Right lobe of liver (tissue), 6 donors: ENCODE measurements at regions not wholly inside any gene's neighbourhood (a gene's known extent, or its start where the extent isn't known, plus 50 kb on each side); places are given as distances from the start of the nearest gene placed in this dataset.

Experiments
- ATAC-seq, 4 donors: fragments of 200-7000 bp; cut with Tn5 transposase; one replicate each; pipeline ENCODE4 v1.9.1; 2020; ENCODE audit warnings: mild to moderate bottlenecking in 4 of 4, moderate library complexity in 4 of 4
- DNase-seq, 3 donors: peaks; one replicate each; pipeline ENCODE4 v3.0.0-alpha.2; 2020
- H3K27ac ChIP-seq, 3 donors: fragments of 200-600 bp; one replicate each; pipeline ENCODE4 v1.8.0; 2022
- H3K27me3 ChIP-seq, 2 donors: fragments of 200-600 bp; one replicate each; pipeline ENCODE4 v1.8.0; 2022
- H3K36me3 ChIP-seq, 4 donors: fragments of 200-600 bp; sonication (generic) in 1 of 4; one replicate each; pipeline versions ENCODE4 v1.5.1 to v1.8.0; 2017 to 2022; ENCODE audit warnings: control low read depth in 1 of 4
- H3K4me1 ChIP-seq, 4 donors: fragments of 200-600 bp; sonication (generic) in 1 of 4; one replicate each; pipeline versions ENCODE4 v1.5.1 to v1.8.0; 2017 to 2022; ENCODE audit warnings: control low read depth in 1 of 4
- H3K4me3 ChIP-seq, 3 donors: fragments of 200-600 bp; one replicate each; pipeline ENCODE4 v1.8.0; 2022
- H3K9me3 ChIP-seq, 4 donors: fragments of 200-600 bp; sonication (generic) in 1 of 4; one replicate each; pipeline versions ENCODE4 v1.5.1 to v1.8.0; 2017 to 2022; ENCODE audit warnings: control low read depth in 1 of 4
- POLR2A ChIP-seq: fragments of 450-650 bp; IDR thresholded peaks from one replicate; pipeline ENCODE4 v1.6.1; 2017; ENCODE audit warnings: antibody characterized with exemption, mild to moderate bottlenecking
- WGBS: methylation state at CpG from one replicate; pipeline ENCODE4 v1.1.6; 2018; ENCODE audit warnings: low coverage, low lambda C conversion rate; ENCODE audit not compliant: insufficient coverage; ENCODE audit errors: missing lambda C conversion rate; 5-methylcytosine and 5-hydroxymethylcytosine counted together
- intact Hi-C, 2 donors: fragments of 100-400 bp; cut with DNase I; formaldehyde crosslinking; loops; one replicate each; pipeline versions ENCODE4 v1.11.2 to v1.14.1; 2022
- TF ChIP-seq, protein P1 (sequence below), 4 donors: fragments of 200-600 bp in 3 of 4; fragments of 450-650 bp in 1 of 4; IDR thresholded peaks; one replicate each; pipeline versions ENCODE4 v1.5.1 to v1.8.0; 2016 to 2022; ENCODE audit warnings: antibody characterized with exemption in 4 of 4, mild to moderate bottlenecking in 2 of 4
- donor health status: DM: no; HTN: yes; CAD: no.
- donor health status: DM: no; HTN: no; CAD: no.
- donor health status: DM: no; HTN: no; CAD: no.
- donor health status: DM: no; HTN: yes; CAD: no.
- donor health status: DM: no; HTN: yes; CAD: no.

DNA sequence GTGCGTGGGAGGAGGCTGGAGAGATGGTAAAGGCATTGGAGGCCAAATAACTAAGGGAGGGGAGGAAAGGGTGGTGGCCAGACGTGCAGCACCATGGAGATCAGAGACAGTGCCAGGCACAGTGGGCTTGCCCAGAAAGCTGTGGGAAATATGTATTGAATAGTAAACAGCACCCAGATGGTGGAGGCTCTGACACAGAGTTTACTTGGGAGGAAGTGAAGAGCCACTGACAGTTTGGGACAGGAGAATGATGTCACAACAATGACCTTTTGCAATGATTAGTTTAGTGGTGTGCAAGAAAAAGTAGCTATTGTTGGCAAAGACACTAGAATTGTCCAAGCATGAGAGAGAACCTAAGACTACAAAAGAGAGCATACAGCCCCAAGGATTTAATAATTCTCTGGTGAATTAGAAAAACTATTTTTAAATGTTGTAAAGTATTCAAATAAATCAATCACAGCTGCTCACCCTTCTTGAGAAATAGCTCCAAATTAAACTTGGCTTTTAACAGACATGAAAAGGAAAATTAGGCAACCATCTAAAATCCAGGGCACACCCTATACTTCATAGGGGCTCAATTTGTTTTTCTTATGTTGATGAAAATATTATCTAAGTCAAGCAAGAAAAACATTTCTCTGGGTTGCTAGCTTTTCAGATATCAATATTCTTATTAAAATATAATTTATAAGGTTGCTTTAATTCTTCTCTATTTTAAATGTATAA, 458.7 kb upstream of the HNRNPA3 start:
- Histone ChIP-seq H3K9me3 (no peaks in the 10 kb centered on the region), H3K27ac (no peak overlapping the region), H3K4me3 (no peak overlapping the region), H3K36me3 (no peaks in the 10 kb centered on the region), H3K4me1 (no peaks in the 10 kb centered on the region), H3K27me3 (peaks cover 0 to 4% of the 10 kb centered on the region in 2 donors)
- DNase-seq (no peak), ATAC-seq (no peak)
- 60% methylated on average over 2 of the region's 2 CpGs for WGBS
- intact Hi-C loops: no loop called here
- TF ChIP-seq, protein P1, sequence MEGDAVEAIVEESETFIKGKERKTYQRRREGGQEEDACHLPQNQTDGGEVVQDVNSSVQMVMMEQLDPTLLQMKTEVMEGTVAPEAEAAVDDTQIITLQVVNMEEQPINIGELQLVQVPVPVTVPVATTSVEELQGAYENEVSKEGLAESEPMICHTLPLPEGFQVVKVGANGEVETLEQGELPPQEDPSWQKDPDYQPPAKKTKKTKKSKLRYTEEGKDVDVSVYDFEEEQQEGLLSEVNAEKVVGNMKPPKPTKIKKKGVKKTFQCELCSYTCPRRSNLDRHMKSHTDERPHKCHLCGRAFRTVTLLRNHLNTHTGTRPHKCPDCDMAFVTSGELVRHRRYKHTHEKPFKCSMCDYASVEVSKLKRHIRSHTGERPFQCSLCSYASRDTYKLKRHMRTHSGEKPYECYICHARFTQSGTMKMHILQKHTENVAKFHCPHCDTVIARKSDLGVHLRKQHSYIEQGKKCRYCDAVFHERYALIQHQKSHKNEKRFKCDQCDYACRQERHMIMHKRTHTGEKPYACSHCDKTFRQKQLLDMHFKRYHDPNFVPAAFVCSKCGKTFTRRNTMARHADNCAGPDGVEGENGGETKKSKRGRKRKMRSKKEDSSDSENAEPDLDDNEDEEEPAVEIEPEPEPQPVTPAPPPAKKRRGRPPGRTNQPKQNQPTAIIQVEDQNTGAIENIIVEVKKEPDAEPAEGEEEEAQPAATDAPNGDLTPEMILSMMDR (IDR thresholded peaks at IDR 0.05): no peak
- no peak for TF ChIP-seq POLR2A

- intact Hi-C loops: no loop called here
- no peak for ATAC-seq
- WGBS: 58% methylated on average over 4 of the region's 4 CpGs
- H3K27ac ChIP-seq: no peak overlapping the region
- H3K36me3 ChIP-seq: no peaks in the 10 kb centered on the region
- H3K4me3 ChIP-seq: no peak overlapping the region
- peaks cover 0 to 4% of the 10 kb centered on the region in 2 donors for H3K27me3 ChIP-seq
- no peaks in the 10 kb centered on the region for H3K9me3 ChIP-seq
- TF ChIP-seq, protein P1 (IDR thresholded peaks at IDR 0.05): no peak
- no peak for TF ChIP-seq POLR2A
- DNase-seq: no peak
- H3K4me1 ChIP-seq: no peaks in the 10 kb centered on the region
These were observed 457.0 kb upstream of the HNRNPA3 start for GRCh38 chr2:176755537-176756135.

GRCh38 chr2:176758426-176758825, 454.2 kb upstream of the HNRNPA3 start:
- peaks cover 0 to 4% of the 10 kb centered on the region in 2 donors for H3K27me3 ChIP-seq
- intact Hi-C loops: no loop called here
- H3K4me1 ChIP-seq: no peaks in the 10 kb centered on the region
- no peak for TF ChIP-seq POLR2A
- TF ChIP-seq, protein P1 (IDR thresholded peaks at IDR 0.05): no peak
- H3K4me3 ChIP-seq: no peak overlapping the region
- H3K27ac ChIP-seq: no peak overlapping the region
- no peak for ATAC-seq
- no peak for DNase-seq
- H3K36me3 ChIP-seq: no peaks in the 10 kb centered on the region
- 47% methylated on average over 3 of the region's 3 CpGs for WGBS
- H3K9me3 ChIP-seq: no peaks in the 10 kb centered on the region

DNA sequence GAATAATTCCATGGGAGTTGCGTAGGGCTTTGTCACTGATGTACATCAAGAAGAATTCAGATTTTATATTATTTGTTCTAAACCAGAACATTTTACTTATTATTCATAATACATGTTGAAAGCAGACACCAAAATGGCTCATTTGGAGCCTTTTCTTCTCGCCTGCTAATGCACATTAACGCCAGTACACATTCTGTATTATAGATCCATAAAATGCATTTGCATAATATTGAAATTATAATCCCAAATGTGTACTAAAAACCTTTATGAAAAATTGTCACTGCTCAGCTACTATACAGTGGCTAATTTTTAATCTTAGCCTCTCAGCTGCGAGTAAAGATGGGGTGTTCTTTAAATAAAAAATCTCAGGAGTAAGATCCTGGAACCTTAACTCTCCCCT, 452.2 kb upstream of the HNRNPA3 start:
- no peaks in the 10 kb centered on the region for H3K9me3 ChIP-seq
- no peak for ATAC-seq
- TF ChIP-seq POLR2A: no peak
- TF ChIP-seq, protein P1 (IDR thresholded peaks at IDR 0.05): no peak
- 72% methylated on average over 4 of the region's 4 CpGs for WGBS
- H3K27ac ChIP-seq: no peak overlapping the region
- peaks cover 0 to 4% of the 10 kb centered on the region in 2 donors for H3K27me3 ChIP-seq
- intact Hi-C loops: no loop called here
- DNase-seq: no peak
- no peaks in the 10 kb centered on the region for H3K4me1 ChIP-seq
- H3K36me3 ChIP-seq: no peaks in the 10 kb centered on the region
- H3K4me3 ChIP-seq: no peak overlapping the region
